ENCODE measurements at regions not wholly inside any gene's neighbourhood (a gene's known extent, or its start where the extent isn't known, plus 50 kb on each side); places are given as distances from the start of the nearest gene placed in this dataset.

DNA sequence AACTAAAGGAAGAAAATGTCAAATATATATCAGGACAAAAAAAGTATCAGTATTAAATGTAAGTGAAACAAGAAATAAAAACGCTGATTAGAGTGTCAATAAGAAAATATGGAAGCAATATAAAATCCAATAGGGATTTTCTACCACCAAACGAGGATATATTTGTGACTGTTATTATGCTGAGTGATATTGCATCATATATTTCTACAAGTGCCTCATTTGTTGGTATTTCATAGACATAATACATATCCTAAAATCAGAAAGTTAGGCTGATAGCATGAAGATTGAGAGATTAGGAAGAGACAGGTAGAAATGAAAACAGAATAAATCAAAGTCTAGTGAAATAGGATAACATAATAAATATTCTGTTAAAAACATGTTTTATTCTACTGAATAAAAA lies 429.2 kb upstream of the IRAK1BP1 start:
- TF ChIP-seq, protein P1, sequence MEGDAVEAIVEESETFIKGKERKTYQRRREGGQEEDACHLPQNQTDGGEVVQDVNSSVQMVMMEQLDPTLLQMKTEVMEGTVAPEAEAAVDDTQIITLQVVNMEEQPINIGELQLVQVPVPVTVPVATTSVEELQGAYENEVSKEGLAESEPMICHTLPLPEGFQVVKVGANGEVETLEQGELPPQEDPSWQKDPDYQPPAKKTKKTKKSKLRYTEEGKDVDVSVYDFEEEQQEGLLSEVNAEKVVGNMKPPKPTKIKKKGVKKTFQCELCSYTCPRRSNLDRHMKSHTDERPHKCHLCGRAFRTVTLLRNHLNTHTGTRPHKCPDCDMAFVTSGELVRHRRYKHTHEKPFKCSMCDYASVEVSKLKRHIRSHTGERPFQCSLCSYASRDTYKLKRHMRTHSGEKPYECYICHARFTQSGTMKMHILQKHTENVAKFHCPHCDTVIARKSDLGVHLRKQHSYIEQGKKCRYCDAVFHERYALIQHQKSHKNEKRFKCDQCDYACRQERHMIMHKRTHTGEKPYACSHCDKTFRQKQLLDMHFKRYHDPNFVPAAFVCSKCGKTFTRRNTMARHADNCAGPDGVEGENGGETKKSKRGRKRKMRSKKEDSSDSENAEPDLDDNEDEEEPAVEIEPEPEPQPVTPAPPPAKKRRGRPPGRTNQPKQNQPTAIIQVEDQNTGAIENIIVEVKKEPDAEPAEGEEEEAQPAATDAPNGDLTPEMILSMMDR (IDR thresholded peaks at IDR 0.05; ENCODE audit: low read depth, low read length, poor library complexity, severe bottlenecking): no peak
- TF ChIP-seq EZH2phosphoT487 (IDR thresholded peaks at IDR 0.05; ENCODE audit: borderline replicate concordance, low read length): no peak

Measured in DOHH2 (cell line).